HepG2 (cell line): ENCODE measurements at regions not wholly inside any gene's neighbourhood (a gene's known extent, or its start where the extent isn't known, plus 50 kb on each side); places are given as distances from the start of the nearest gene placed in this dataset.

Source experiments
- ATAC-seq: fragments of 200-7000 bp; cut with Tn5 transposase; 3 replicates; pipeline ENCODE4 v1.9.1; 2020; ENCODE audit warnings: mild to moderate bottlenecking, moderate library complexity
- BruUV-seq: library from RNA; stranded (reverse); fragments of 400-500 nt; replicated peaks from 2 replicates; lab custom pipeline; 2021; lab: Mats Ljungman, UMichigan
- CTCF ChIA-PET: fragments of 300-600 bp; formaldehyde crosslinking; extraction: SDS; loops from one replicate; lab custom pipeline; 2021; ENCODE audit warnings: low total read pairs, inconsistent platforms, low intra/inter-chr PET ratio; lab: Yijun Ruan, JAX
- POLR2A ChIA-PET: fragments of 350-600 bp; sonication (Branson Sonifier 250); formaldehyde crosslinking; loops from one replicate; lab custom pipeline; 2020; ENCODE audit warnings: antibody characterized with exemption, inconsistent platforms; lab: Yijun Ruan, JAX
- DNase-seq: peaks from one replicate; pipeline ENCODE4 v3.0.0-alpha.2; 2015; ENCODE audit warnings: low spot score
- FAIRE-seq: peaks from 3 replicates; lab custom pipeline; 2011; peaks lifted over from hg19 to GRCh38; lab: Jason Lieb, UNC
- H2AFZ ChIP-seq: one replicate; pipeline ENCODE4 v1.6.1; 2011; ENCODE audit warnings: low read length, inconsistent platforms
- H3K27ac ChIP-seq: fragments of 300-600 bp; 3 replicates; pipeline ENCODE4 v1.8.0; 2011; ENCODE audit warnings: mixed run types, mild to moderate bottlenecking, mixed read lengths, low read length, inconsistent platforms; ENCODE audit not compliant: insufficient read depth; ENCODE audit errors: extremely low read length
- H3K27me3 ChIP-seq, 2 experiments: fragments of 200-600 bp in 1 of 2; 2 replicates in 1 of 2; 3 replicates in 1 of 2; pipeline versions ENCODE4 v1.6.0 to v1.8.0; 2011; ENCODE audit warnings: low read length in 2 of 2, mild to moderate bottlenecking in 2 of 2, moderate library complexity in 2 of 2, inconsistent platforms in 1 of 2; ENCODE audit not compliant: insufficient read depth in 2 of 2, control insufficient read depth in 1 of 2
- H3K36me3 ChIP-seq, 2 experiments: fragments of 200-600 bp in 1 of 2; replicated peaks in 1 of 2; 2 replicates in 1 of 2; 3 replicates in 1 of 2; pipeline versions ENCODE4 v1.5.1 to v1.8.0; 2011; ENCODE audit warnings: low read length in 2 of 2, inconsistent platforms in 1 of 2; ENCODE audit not compliant: insufficient read depth in 2 of 2, control insufficient read depth in 1 of 2
- H3K4me1 ChIP-seq: 2 replicates; pipeline ENCODE4 v1.5.1; 2012; ENCODE audit warnings: low read length, inconsistent platforms; ENCODE audit not compliant: insufficient read depth
- H3K4me2 ChIP-seq: 2 replicates; pipeline ENCODE4 v1.6.0; 2011; ENCODE audit warnings: low read depth, low read length, inconsistent platforms
- H3K4me3 ChIP-seq, 3 experiments: fragments of 200-600 bp in 1 of 3; sonication (generic), shearing (Covaris generic) in 1 of 3; replicated peaks in 1 of 3; 2 replicates each; pipeline ENCODE4 v1.5.1; 2011 to 2016; ENCODE audit warnings: low read length in 3 of 3, inconsistent platforms in 2 of 3, low read depth in 2 of 3, mild to moderate bottlenecking in 2 of 3, control low read depth in 1 of 3, mixed read lengths in 1 of 3; ENCODE audit not compliant: insufficient read depth in 1 of 3
- H3K79me2 ChIP-seq: one replicate; pipeline ENCODE4 v1.6.1; 2011; ENCODE audit warnings: low read length, inconsistent platforms; ENCODE audit not compliant: insufficient read depth
- H3K9ac ChIP-seq: 2 replicates; pipeline ENCODE4 v1.6.0; 2011; ENCODE audit warnings: mild to moderate bottlenecking, low read depth, low read length, inconsistent platforms; ENCODE audit not compliant: insufficient read depth
- H3K9me3 ChIP-seq: 2 replicates; pipeline ENCODE4 v1.5.1; 2012; ENCODE audit warnings: mild to moderate bottlenecking, low read length
- H4K20me1 ChIP-seq: 2 replicates; pipeline ENCODE4 v1.6.0; 2011; ENCODE audit warnings: inconsistent platforms, mild to moderate bottlenecking, low read length, moderate library complexity; ENCODE audit not compliant: insufficient read depth
- CEBPB ChIP-seq: IDR thresholded peaks from 2 replicates; pipeline ENCODE4 v1.6.1; 2011; ENCODE audit warnings: low read depth, low read length, improper control_type of control experiment, borderline replicate concordance
- GPN1 ChIP-seq: sonication (generic); formaldehyde crosslinking; IDR thresholded peaks from 2 replicates; pipeline ENCODE4 v1.5.1; 2020; ENCODE audit warnings: missing genetic modification reagents, borderline replicate concordance
- HNRNPK ChIP-seq: fragments of 200-400 bp; formaldehyde crosslinking; IDR thresholded peaks from 2 replicates; pipeline ENCODE4 v1.6.1; 2018; ENCODE audit warnings: low read length, low read depth, moderate library complexity, mild to moderate bottlenecking; ENCODE audit not compliant: poor library complexity, severe bottlenecking
- HOXD1 ChIP-seq: sonication (generic); formaldehyde crosslinking; IDR thresholded peaks from 2 replicates; pipeline ENCODE4 v1.5.0; 2020; ENCODE audit warnings: missing genetic modification reagents
- ZZZ3 ChIP-seq: sonication (generic); formaldehyde crosslinking; IDR thresholded peaks from 2 replicates; pipeline ENCODE4 v1.4.0; 2020; ENCODE audit warnings: missing genetic modification reagents, mild to moderate bottlenecking, borderline replicate concordance
- WGBS: methylation state at CpG from one replicate; pipeline ENCODE4 v1.1.6; 2017; ENCODE audit warnings: low lambda C conversion rate; 5-methylcytosine and 5-hydroxymethylcytosine counted together
- in situ Hi-C: cut with HindIII; loops from 2 replicates; pipeline ENCODE4 v1.10.0; 2017; ENCODE audit warnings: low pct_unique_long_range_greater_than_20kb; ENCODE audit not compliant: extremely low pct_ligation_motif_present
- intact Hi-C: fragments of 100-400 bp; cut with micrococcal nuclease; formaldehyde crosslinking; loops from one replicate; pipeline ENCODE4 v1.10.0; 2022; ENCODE audit not compliant: unreplicated experiment
- TF ChIP-seq, protein P1 (sequence below): sonication (generic); formaldehyde crosslinking; IDR thresholded peaks from 2 replicates; pipeline ENCODE4 v1.8.1; 2022; ENCODE audit warnings: low read depth, mild to moderate bottlenecking, missing genetic modification reagents
- TF ChIP-seq, protein P2 (sequence below): sonication (generic); formaldehyde crosslinking; IDR thresholded peaks from 2 replicates; pipeline ENCODE4 v1.5.0; 2020; ENCODE audit warnings: missing genetic modification reagents, mild to moderate bottlenecking, borderline replicate concordance

DNA sequence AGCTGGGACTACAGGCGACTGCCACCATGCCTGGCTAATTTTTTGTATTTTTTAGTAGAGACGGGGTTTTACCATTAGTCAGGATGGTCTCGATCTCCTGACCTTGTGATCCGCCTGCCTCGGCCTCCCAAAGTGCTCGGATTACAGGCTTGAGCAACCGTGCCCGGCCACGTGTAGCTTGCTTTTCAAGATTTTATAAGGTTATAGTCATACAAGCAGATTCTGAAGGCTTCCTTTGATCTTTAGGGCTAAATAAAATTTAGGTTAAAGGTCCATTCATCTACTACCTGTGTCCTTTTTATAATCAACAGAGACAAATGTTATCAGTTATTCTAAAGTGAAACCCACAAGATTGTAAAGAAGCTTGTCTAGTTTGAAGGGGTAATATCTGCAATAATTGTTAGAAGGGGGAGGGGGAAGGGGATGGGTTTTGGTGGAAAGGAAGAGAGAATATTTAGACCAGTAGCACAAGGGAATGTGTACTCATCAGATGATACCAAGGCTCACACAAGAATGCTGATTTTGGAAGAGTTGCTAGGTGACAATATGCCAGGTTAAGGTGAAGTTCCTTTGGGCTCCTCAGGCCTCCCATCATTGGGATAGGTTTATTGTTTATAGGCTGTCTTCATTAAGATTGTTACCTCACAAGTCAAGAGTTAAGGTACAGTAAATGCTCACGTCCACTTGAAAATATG lies 284.7 kb downstream of the ALDH8A1 start:
- Histone ChIP-seq H3K4me3 (no peak overlapping the region), H3K9me3 (no peaks in the 10 kb centered on the region), H3K79me2 (no peaks in the 10 kb centered on the region), H3K27ac (no peak overlapping the region), H3K9ac (no peak overlapping the region), H3K36me3 (no peaks in the 10 kb centered on the region), H2AFZ (no peak overlapping the region), H3K27me3 (no peaks in the 10 kb centered on the region), H3K4me1 (0 out of 2 replicates have a peak, but pooled peaks cover 2% of the 10 kb centered on the region), H3K4me2 (no peak overlapping the region), H4K20me1 (no peaks in the 10 kb centered on the region)
- no peak for ATAC-seq
- intact Hi-C loops (no loop called here), in situ Hi-C loops (no loop called here)
- no peak for TF ChIP-seq GPN1 (CRISPR knock-in tag)
- peak; percentile 70 for TF ChIP-seq HNRNPK
- 47% methylated on average over 10 of the region's 10 CpGs for WGBS
- ChIA-PET CTCF (no interaction called here), POLR2A (no interaction called here)
- BruUV-seq = no TSS peak
- FAIRE-seq = no peak
- DNase-seq = no peak

DNA sequence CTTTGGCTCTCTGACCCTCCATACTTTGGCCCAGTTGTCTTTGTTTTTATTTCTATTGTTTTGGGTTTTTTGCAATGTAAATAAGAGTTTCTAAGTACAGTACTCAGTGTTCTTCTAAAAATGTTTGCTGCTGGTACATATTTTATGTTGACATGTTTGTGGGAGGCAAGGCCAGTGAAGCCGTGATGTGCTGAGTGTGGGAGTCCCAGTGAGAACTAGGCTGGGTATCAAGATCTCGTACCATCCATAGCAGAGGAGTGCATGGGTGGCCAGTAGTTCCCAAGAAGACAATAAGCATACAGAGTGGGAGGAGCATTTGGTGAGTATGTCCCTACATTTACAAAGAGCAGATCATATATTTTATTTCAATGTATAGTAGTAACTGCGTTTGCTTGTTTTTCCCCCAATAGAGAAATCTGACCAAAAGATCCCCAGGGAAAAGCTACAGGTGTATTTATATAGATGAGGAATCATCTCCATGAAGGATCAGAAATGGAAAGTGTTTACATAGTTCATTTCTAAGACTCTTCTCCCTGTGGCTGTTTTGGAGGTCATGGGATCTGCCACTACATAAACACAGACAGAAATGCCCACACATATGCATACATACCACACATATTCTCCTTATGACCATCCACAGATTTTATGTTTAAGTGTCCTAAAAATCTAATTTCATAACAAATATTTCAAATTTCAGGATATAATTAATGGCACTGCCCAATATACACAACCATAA lies 285.9 kb downstream of the ALDH8A1 start:
- FAIRE-seq (no peak), ATAC-seq (no peak)
- in situ Hi-C loops = no loop called here
- TF ChIP-seq ZZZ3 (CRISPR knock-in tag) (no peak), HOXD1 (CRISPR knock-in tag) (no peak), CEBPB (no peak)
- TF ChIP-seq, protein P1, sequence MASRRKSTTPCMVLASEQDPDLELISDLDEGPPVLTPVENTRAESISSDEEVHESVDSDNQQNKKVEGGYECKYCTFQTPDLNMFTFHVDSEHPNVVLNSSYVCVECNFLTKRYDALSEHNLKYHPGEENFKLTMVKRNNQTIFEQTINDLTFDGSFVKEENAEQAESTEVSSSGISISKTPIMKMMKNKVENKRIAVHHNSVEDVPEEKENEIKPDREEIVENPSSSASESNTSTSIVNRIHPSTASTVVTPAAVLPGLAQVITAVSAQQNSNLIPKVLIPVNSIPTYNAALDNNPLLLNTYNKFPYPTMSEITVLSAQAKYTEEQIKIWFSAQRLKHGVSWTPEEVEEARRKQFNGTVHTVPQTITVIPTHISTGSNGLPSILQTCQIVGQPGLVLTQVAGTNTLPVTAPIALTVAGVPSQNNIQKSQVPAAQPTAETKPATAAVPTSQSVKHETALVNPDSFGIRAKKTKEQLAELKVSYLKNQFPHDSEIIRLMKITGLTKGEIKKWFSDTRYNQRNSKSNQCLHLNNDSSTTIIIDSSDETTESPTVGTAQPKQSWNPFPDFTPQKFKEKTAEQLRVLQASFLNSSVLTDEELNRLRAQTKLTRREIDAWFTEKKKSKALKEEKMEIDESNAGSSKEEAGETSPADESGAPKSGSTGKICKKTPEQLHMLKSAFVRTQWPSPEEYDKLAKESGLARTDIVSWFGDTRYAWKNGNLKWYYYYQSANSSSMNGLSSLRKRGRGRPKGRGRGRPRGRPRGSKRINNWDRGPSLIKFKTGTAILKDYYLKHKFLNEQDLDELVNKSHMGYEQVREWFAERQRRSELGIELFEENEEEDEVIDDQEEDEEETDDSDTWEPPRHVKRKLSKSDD (CRISPR knock-in tag) = no peak
- TF ChIP-seq, protein P2, sequence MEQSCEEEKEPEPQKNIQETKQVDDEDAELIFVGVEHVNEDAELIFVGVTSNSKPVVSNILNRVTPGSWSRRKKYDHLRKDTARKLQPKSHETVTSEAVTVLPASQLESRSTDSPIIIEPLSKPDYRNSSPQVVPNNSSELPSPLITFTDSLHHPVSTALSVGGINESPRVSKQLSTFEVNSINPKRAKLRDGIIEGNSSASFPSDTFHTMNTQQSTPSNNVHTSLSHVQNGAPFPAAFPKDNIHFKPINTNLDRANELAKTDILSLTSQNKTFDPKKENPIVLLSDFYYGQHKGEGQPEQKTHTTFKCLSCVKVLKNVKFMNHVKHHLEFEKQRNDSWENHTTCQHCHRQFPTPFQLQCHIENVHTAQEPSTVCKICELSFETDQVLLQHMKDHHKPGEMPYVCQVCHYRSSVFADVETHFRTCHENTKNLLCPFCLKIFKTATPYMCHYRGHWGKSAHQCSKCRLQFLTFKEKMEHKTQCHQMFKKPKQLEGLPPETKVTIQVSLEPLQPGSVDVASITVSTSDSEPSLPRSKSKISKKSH (CRISPR knock-in tag) = no peak

More for the DNA sequence above, 285.9 kb downstream of the ALDH8A1 start:
- Histone ChIP-seq H3K9ac (no peak overlapping the region), H3K27ac (no peak overlapping the region), H3K36me3 (no peaks in the 10 kb centered on the region), H3K4me1 (0 out of 2 replicates have a peak, but pooled peaks cover 7% of the 10 kb centered on the region), H3K4me2 (no peak overlapping the region), H2AFZ (no peak overlapping the region), H3K9me3 (no peaks in the 10 kb centered on the region), H3K79me2 (no peaks in the 10 kb centered on the region), H4K20me1 (no peaks in the 10 kb centered on the region), H3K4me3 (no peak overlapping the region), H3K27me3 (no peaks in the 10 kb centered on the region)
- BruUV-seq = no TSS peak
- CTCF ChIA-PET = no interaction called here
- intact Hi-C loops = no loop called here
- POLR2A ChIA-PET = no interaction called here
- DNase-seq = no peak
- 72% methylated on average over 3 of the region's 3 CpGs for WGBS
